Neural progenitor cell (in vitro differentiated cells): ENCODE measurements at regions not wholly inside any gene's neighbourhood (a gene's known extent, or its start where the extent isn't known, plus 50 kb on each side); places are given as distances from the start of the nearest gene placed in this dataset.

Experiments
- CTCF ChIP-seq: fragments of 200-600 bp; sonication (generic); IDR thresholded peaks from 2 replicates; pipeline ENCODE4 v1.5.1; 2017; ENCODE audit warnings: antibody characterized with exemption, mild to moderate bottlenecking
- EZH2 ChIP-seq: fragments of 200-600 bp; sonication (generic); IDR thresholded peaks from 2 replicates; pipeline ENCODE4 v1.6.1; 2017; ENCODE audit warnings: antibody characterized with exemption, mild to moderate bottlenecking, moderate library complexity
- EZH2phosphoT487 ChIP-seq: fragments of 200-600 bp; sonication (generic); IDR thresholded peaks from 2 replicates; pipeline ENCODE4 v1.6.1; 2017; ENCODE audit warnings: antibody characterized with exemption

GRCh38 chr2:78766459-78766858, 259.0 kb upstream of the REG3G start:
- TF ChIP-seq EZH2 = no peak
- TF ChIP-seq EZH2phosphoT487 = no peak
- TF ChIP-seq CTCF = no peak
